ENCODE measurements at regions not wholly inside any gene's neighbourhood (a gene's known extent, or its start where the extent isn't known, plus 50 kb on each side); places are given as distances from the start of the nearest gene placed in this dataset.

DNA sequence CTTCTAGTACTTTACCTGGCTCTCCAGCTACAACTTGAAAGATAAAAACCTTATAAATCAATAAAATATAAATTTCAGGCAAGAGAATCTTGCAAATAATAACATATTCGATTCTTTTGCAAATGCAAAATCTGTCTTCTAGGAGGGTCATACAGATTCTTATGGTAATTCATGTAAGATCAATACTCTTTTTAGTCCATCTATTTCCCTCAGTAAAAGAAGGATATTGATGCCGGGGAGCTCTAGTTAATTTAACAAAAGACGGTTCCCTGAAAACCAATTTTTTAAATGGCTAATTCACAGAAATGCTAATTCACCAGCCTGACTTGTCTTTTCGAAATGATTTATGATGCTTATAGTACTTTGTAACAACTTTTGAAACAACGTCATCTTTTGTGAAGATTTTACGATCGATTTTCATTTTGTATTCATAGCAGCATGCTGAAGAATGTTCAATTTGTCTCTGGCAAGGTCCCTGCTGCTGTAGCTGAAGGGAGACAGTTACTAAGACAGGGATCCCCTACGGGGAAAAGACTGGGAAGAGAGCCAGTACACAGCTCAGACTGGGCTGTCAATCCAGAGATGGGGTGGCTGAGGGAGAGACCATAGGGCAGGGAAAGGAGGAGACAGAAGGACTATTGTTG, 90.6 kb upstream of the SPAG17 start:
- intact Hi-C loops (cut with DNase I), result no loop called here
- Histone ChIP-seq H3K4me3 (no peak overlapping the region), H3K27ac (no peak overlapping the region), H3K36me3 (no peaks in the 10 kb centered on the region), H3K4me1 (no peaks in the 10 kb centered on the region), H3K9me3 (no peaks in the 10 kb centered on the region), H3K27me3 (no peaks in the 10 kb centered on the region)
- TF ChIP-seq, protein P1, sequence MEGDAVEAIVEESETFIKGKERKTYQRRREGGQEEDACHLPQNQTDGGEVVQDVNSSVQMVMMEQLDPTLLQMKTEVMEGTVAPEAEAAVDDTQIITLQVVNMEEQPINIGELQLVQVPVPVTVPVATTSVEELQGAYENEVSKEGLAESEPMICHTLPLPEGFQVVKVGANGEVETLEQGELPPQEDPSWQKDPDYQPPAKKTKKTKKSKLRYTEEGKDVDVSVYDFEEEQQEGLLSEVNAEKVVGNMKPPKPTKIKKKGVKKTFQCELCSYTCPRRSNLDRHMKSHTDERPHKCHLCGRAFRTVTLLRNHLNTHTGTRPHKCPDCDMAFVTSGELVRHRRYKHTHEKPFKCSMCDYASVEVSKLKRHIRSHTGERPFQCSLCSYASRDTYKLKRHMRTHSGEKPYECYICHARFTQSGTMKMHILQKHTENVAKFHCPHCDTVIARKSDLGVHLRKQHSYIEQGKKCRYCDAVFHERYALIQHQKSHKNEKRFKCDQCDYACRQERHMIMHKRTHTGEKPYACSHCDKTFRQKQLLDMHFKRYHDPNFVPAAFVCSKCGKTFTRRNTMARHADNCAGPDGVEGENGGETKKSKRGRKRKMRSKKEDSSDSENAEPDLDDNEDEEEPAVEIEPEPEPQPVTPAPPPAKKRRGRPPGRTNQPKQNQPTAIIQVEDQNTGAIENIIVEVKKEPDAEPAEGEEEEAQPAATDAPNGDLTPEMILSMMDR (IDR thresholded peaks at IDR 0.05), result no peak
- no peak for TF ChIP-seq POLR2A (IDR thresholded peaks at IDR 0.05)
- no peak for DNase-seq
- 59 to 66% methylated on average over 8 of the region's 8 CpGs for WGBS, 2 donors

DNA sequence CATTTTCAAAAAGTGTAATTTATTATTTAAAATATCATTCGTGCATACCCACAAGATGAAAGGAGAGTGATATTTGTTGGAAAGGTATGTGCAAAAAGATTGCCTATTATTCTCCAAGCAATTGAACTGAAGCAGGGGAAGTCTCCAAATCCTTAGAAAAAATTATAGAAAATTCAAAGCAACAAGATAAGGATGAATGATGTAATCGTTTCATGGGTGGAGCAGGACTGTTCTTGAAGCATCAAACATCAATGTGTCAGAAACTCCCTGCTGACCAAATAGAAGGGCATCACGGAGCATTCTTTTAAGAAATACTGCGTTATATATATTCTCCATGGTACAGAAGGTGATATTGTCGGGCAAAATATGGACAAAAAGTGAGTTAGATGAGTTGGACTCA, 87.9 kb upstream of the SPAG17 start:
- H3K27ac ChIP-seq, result no peak overlapping the region
- H3K4me1 ChIP-seq, result no peaks in the 10 kb centered on the region
- H3K36me3 ChIP-seq, result no peaks in the 10 kb centered on the region
- WGBS, 2 donors, result 70 to 80% methylated on average over 5 of the region's 5 CpGs
- no peaks in the 10 kb centered on the region for H3K27me3 ChIP-seq
- no peak for DNase-seq
- TF ChIP-seq, protein P1 (IDR thresholded peaks at IDR 0.05), result no peak
- TF ChIP-seq POLR2A (IDR thresholded peaks at IDR 0.05), result no peak
- H3K9me3 ChIP-seq, result no peaks in the 10 kb centered on the region
- intact Hi-C loops (cut with DNase I), result no loop called here
- H3K4me3 ChIP-seq, result no peak overlapping the region

DNA sequence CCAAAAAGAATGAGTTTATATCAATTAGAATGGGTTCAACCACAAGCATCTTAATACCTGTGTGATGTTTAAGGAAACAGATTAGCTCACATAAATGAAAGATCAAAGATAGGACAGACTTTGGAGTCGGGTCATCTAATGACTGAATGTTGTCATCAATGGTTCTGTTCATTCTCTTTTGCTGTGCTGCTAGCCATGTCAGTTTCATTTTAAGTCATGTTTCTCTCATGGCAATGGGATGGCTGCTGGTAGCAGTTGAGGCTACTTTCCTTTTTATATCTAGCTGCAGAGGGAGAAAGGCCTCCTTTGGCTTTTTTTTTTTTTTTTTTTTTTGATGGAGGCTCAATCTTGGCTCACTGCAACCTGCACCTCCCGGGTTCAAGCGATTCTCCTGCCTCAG, 86.9 kb upstream of the SPAG17 start:
- Histone ChIP-seq H3K9me3 (no peaks in the 10 kb centered on the region), H3K27me3 (no peaks in the 10 kb centered on the region), H3K4me1 (no peaks in the 10 kb centered on the region), H3K4me3 (no peak overlapping the region), H3K27ac (no peak overlapping the region), H3K36me3 (no peaks in the 10 kb centered on the region)
- intact Hi-C loops (cut with DNase I), result no loop called here
- 75 to 96% methylated on average over 1 to 3 of the region's 3 CpGs for WGBS, 2 donors
- TF ChIP-seq, protein P1 (IDR thresholded peaks at IDR 0.05), result no peak
- TF ChIP-seq POLR2A (IDR thresholded peaks at IDR 0.05), result no peak
- no peak for DNase-seq

DNA sequence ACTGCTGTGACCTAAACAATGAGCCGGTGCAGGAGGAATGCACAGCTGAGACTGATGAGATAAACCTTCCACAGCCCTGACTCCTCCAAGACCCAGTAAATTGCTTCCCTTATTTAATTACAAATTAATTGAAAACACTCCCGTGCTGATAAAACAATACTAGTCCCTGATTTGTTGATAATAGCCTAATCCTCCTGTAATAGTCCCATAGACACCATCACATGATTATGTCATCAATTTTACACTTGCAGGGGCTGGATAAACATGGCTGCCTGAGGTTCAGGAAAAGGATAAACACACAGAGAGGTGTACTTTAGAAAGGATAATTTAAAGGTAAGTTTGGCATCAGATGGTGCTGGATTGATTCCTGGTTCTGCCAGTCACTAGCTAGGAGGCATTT, 84.6 kb upstream of the SPAG17 start:
- Histone ChIP-seq H3K36me3 (no peaks in the 10 kb centered on the region), H3K4me1 (no peaks in the 10 kb centered on the region), H3K27me3 (no peaks in the 10 kb centered on the region), H3K27ac (no peak overlapping the region), H3K4me3 (no peak overlapping the region), H3K9me3 (no peaks in the 10 kb centered on the region)
- intact Hi-C loops (cut with DNase I), result no loop called here
- TF ChIP-seq, protein P1 (IDR thresholded peaks at IDR 0.05), result no peak
- TF ChIP-seq POLR2A (IDR thresholded peaks at IDR 0.05), result no peak
- DNase-seq, result no peak
- 42 to 62% methylated on average over 2 of the region's 2 CpGs for WGBS, 2 donors

DNA sequence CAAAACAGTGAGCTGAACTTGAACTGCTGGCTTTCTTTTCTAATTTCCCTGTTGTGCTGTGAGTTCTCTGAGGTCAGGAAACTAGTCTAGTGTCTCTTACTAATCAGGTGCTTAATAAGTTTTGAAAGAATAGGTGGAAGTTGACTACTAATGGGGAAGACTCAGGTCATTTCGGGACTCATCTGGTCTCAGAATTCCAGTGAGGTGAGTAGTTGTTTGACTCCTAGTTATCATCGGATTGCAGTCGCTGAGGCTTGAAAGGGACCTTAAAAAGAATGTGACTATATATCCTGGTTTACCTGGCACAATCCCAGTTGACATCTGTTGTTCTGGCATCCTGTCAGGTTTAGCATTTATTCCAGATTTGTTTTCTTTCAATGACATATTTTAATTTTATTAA, 81.4 kb upstream of the SPAG17 start:
- WGBS, 2 donors, result 47 to 56% methylated on average over 3 of the region's 3 CpGs
- intact Hi-C loops (cut with DNase I), result no loop called here

More for the DNA sequence above, 81.4 kb upstream of the SPAG17 start:
- TF ChIP-seq, protein P1 (IDR thresholded peaks at IDR 0.05), result no peak
- no peak for TF ChIP-seq POLR2A (IDR thresholded peaks at IDR 0.05)
- no peaks in the 10 kb centered on the region for H3K4me1 ChIP-seq
- no peaks in the 10 kb centered on the region for H3K27me3 ChIP-seq
- no peak overlapping the region for H3K27ac ChIP-seq
- no peak overlapping the region for H3K4me3 ChIP-seq
- no peaks in the 10 kb centered on the region for H3K9me3 ChIP-seq
- H3K36me3 ChIP-seq, result no peaks in the 10 kb centered on the region
- no peak for DNase-seq

Data from esophagus squamous epithelium (tissue), 5 donors.